AG20443 (cell line): ENCODE measurements at regions not wholly inside any gene's neighbourhood (a gene's known extent, or its start where the extent isn't known, plus 50 kb on each side); places are given as distances from the start of the nearest gene placed in this dataset.

Experiments used
- DNase-seq: peaks from one replicate; pipeline ENCODE4 v3.0.0; 2012; ENCODE audit warnings: low spot score, mixed read lengths

DNA sequence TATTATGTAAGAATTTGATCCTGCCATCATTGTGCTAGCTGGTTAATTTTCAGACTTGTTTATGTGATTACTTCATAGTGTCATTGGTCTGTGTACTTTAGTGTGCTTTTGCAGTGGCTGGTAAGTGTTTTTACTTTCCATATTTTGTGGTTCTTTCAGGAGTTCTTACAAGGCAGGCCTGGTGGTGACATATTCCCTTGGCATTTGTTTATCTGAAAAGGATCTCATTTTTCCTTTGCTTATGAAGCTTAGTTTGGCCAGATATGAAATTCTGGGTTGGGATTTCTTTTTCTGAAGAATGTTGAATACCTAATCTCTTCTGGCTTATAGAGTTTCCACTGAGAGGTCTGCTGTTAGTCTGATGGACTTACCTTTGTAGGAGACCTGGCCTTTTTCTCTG, 72.8 kb upstream of the MC4R start:
- DNase-seq, result no peak

DNA sequence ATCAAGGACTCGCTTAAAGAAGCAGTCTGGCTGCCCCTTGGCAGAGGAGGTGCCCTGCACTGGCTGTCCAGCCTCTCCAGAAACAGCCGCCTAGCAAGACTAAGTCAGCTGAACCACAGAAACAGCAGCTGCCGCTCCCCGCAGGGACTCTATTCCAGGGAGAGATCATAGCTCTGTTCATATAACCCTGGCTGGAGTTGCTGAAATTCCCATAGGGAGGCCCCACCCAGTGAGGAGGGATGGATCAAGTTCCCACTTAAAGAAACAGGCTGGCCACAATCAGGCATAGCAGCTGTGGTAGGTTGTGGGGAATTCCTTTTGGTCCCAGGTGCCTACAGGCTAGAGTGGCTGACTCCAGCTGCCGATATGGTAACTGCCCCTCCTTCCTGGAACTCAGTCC, 74.2 kb upstream of the MC4R start:
- DNase-seq, result peak; percentile 26

GRCh38 chr18:60448487-60449267, 76.1 kb upstream of the MC4R start:
- DNase-seq, result no peak

- DNase-seq, result peak; percentile 74
Measured at GRCh38 chr18:60452421-60452820, 79.8 kb upstream of the MC4R start.

GRCh38 chr18:60466677-60467076, 94.1 kb upstream of the MC4R start:
- DNase-seq, result peak; percentile 52

- DNase-seq, result no peak
Measured at GRCh38 chr18:60469387-60470100, 97.0 kb upstream of the MC4R start.

- peak; percentile 17 for DNase-seq
Measured at GRCh38 chr18:60471652-60472051, 99.1 kb upstream of the MC4R start.

GRCh38 chr18:60485201-60485600, 112.6 kb upstream of the MC4R start:
- peak; percentile 37 for DNase-seq

DNA sequence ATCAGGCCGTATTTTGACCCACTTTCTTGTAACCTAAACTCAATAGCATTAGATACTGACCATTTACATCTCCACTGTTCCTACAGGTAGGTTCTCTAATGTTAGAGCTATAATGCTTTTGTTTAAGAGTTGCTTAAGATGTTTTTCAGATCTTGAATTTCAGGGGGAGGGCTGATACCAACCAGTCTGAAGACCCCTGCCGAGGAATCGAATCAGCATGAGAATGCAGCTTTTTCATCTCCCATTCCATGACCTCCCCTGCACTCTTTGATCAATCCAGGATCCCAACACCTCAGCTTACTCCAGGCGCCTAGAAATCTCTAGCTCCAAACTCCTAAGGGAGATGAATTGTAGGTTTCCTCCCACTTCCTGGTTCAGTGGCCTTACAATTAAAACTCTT, 120.5 kb upstream of the MC4R start:
- no peak for DNase-seq

DNA sequence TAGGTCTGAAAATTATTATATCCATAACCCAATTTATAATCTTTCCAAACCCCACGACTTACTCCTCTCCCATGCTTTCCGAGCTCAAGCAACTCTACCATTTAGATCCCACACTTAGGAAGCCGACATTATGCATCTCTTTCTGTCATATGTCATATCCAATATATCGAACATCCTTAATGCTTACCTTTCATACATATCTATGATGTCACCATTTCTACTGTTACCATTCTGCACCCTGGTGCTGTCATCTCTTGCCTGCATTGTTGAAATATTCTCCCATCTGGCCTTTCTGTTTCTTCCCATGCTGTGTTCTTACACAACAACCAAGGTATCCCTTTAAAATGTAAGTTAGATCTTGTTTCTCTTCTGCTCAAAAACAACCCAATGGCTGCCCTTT, 127.1 kb upstream of the MC4R start:
- DNase-seq, result no peak

GRCh38 chr18:60500960-60501359, 128.4 kb upstream of the MC4R start:
- no peak for DNase-seq

GRCh38 chr18:60502591-60502990, 130.0 kb upstream of the MC4R start:
- DNase-seq, result no peak

DNA sequence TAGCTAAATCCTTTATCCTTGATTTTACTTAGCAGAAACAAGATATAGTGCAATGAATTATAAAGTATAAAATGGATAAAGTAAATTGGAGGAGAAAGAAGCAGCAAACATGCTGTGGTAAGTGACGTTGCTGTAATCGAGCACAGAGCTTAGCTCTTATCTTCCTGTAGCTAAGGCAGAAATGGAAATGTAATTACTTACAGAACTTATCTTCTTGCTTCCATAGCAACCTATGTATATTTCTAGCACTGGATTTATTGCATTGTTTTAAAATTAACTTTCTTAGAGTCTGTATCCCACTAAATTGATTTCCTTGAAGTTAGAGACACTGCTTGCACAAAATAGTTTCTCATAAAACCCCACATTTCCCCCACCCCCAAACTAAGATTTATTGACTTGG, 130.6 kb upstream of the MC4R start:
- no peak for DNase-seq

DNA sequence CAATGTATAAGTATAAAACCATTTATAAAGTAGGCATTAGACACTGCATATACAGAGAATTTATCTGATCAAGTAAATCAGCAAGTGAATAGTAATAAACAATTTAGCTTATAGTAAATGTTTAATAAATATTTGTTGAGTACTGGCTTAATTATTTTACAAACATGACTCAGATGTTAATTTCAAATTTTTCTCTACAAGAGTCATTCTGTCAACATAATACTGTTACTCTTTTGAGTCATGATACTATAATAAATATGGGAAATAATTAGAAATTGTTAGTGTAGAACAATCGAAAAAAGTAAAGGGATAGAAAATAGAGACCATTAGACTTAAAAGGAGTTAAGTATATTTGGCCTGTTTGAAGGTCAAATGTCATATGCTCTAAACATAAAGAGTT, 133.6 kb upstream of the MC4R start:
- no peak for DNase-seq

GRCh38 chr18:60506682-60507081, 134.1 kb upstream of the MC4R start:
- peak; percentile 29 for DNase-seq

DNA sequence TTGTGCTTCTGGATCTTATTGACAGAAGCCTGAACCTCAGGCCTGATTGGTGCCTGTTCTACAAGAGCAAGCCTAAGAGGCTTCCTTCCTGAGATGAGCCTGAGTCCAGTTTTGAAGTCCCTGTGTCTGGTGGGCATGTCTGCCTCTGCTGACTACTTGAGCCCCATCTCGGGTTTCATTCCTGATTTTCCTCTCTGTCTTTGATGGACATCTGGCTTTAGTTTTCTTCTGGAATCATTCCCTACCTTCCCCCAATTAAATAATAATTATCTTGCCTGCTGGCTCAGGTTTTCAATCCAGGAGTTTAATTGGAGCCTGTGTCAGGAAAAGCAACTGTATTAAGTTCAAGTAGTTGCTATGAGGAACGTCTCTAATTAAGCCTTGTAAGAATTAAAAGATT, 135.5 kb upstream of the MC4R start:
- no peak for DNase-seq

- DNase-seq, result no peak
Measured at GRCh38 chr18:60534538-60534937, 162.0 kb upstream of the MC4R start.

DNA sequence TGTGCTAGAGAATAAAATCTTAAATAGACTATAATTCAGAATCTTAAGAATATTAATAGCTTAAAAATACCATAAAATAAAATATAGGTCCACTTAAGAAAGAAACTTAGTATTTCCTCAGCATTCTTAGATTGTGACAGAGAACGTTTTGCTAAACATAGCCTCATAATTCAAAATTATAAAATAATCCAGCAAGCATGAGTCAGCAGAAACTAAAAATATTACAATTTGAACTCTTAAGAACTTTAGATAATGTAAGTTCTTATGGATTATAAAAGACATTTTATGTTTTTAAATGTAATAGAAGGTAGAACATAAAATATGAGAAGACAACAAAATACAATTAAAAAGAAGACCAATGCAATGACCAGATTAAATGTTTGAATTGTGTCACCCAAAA, 164.5 kb upstream of the MC4R start:
- no peak for DNase-seq

GRCh38 chr18:60538891-60539290, 166.3 kb upstream of the MC4R start:
- no peak for DNase-seq

DNA sequence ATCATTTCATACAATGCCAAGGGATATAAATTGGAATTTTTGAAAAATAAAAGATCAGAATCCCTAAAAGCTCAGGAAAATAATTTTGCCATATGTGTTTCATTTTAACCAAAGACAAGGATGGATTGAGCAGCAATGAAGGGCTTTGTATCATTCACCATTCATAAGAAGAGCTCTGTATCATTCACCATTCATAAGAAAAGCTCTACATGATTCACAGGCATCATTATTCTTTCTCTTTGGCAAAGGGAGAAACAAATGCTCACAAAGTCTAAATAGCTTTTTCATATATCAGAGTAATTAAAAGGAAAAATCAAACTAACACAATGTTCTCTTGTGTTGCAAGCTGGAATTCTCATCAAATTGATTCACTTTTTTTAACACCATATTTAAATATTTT, 169.1 kb upstream of the MC4R start:
- no peak for DNase-seq

- no peak for DNase-seq
Measured at GRCh38 chr18:60543646-60544045, 171.1 kb upstream of the MC4R start.

- DNase-seq, result peak; percentile 23
Measured at GRCh38 chr18:60549338-60549960, 176.9 kb upstream of the MC4R start.

DNA sequence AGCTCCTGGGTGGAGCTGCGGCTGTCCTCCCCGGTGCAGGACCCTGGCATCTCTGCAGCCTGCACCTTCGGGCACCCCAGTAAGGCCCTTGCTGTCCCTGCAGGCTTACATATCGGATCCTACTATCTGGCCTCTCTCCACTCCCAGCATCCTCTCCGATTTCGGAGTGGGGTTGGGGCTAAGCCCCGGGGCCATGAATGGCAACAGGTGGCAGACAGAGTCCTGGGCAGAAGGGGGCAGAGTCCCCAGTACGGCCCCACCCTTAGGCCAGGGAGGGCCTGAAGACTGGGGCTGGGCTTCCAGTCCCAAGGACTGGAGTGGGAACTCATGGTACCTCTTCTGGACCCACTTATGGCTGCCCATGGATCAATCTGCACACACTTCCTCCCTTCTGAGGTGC, 180.4 kb upstream of the MC4R start:
- no peak for DNase-seq
